DMS79 (cell line): ENCODE measurements at regions not wholly inside any gene's neighbourhood (a gene's known extent, or its start where the extent isn't known, plus 50 kb on each side); places are given as distances from the start of the nearest gene placed in this dataset.
A peak's percentile ranks its signal among the peaks of the same experiment; 100 is the strongest.
"Not testable (repeated sequence)": the region's sequence is repeated elsewhere in the genome, so short reads cannot be mapped to it uniquely, and the experiment has no call there.

Experiments
- DNase-seq: peaks from one replicate; lab custom pipeline; 2025; lab: John Stamatoyannopoulos, UW

DNA sequence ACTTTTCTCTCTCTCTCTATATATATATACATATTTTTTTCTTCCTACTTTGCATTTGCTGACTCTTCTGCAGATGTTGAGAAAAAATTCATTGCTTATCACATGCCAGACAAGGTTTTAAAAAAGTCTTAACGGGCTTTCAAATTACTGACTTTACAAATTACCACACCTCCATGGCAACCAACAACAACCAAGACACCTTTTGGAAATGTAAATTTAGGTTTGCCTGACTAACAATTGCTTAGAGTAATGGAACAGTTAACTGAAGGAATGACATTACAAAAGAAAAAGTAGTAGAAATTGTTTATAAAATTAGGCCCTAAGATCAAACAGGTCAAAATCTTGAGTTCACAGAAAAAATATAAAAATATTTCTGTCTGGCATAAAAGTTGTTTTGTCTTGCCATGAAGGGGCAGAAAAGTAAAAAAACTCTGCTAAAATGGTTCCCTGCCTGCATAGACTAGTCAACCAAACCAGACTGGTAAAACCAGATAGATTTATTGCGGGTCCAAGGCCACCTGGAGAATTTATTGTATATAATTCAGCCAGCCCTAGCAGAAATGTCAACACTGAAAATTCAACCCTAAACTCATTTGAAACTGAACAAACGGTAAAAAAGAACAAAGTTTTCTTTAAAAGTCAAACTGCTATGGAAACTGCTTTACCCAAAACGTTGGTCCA, 92.8 kb upstream of the FRMD1 start:
- DNase-seq, result no peak

GRCh38 chr6:168170841-168171601, 92.0 kb upstream of the FRMD1 start:
- DNase-seq, result no peak

- no peak for DNase-seq
Observed at GRCh38 chr6:168169624-168170023, 90.6 kb upstream of the FRMD1 start.

DNA sequence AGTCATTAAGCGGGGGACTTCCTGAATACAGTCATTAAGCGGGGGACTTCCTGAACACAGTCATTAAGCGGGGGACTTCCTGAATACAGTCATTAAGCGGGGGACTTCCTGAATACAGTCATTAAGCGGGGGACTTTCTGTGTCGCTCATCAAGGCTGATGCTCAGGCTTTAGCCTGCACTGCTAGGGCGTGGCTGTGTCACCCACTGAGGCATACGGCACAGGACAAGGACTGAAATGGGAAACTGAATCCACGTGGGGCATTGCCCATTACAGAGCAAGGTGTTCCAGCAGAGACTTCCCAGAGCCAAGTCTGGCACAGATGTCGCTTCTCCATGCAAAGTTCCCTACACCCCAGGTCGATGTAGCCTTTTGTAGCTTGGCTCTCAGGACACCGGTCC, 89.9 kb upstream of the FRMD1 start:
- not testable (repeated sequence) for DNase-seq

- not testable (repeated sequence) for DNase-seq
Observed at GRCh38 chr6:168168330-168168729, 89.3 kb upstream of the FRMD1 start.

DNA sequence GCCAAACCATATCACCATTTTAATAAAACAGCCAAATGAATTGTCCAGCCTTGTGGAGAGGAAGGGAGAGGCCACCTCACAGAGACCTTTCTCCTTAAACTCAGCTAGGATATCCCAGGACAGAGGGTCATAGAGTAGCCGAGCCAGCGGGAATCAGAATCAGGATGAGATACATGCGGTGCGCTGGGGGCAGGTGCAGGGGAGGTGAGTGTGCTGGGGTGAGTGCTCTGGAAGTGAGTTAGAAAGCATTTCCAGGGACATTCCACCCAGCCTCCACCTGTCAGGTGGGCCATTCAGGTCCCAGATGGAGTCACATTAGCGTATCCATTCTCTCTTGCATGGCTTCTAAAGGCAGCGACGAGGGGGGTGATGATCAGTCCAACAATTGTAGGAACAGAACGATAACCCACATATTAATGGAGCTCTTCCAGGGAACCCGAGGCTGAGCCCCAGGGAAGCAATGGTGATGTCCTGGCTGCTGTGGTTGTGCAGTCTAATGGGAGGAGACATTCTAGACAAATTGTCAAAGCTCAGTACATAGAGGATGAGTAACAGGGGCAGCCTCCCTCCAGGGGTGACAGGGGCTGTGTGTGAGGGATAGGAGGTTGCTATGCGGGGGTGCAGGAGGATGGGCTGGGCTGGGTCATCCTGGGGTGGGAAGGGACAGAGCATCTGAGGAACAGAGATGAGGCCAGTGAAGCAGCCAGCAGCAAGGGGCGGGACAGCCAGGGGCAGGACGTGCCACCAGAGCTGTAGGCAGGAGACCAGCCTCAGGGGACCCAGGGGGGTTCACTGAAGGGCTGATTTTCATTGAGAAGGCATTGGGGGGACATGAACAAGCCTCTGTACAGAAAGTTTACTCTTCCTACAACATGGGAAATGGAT, 88.7 kb upstream of the FRMD1 start:
- DNase-seq, result no peak

DNA sequence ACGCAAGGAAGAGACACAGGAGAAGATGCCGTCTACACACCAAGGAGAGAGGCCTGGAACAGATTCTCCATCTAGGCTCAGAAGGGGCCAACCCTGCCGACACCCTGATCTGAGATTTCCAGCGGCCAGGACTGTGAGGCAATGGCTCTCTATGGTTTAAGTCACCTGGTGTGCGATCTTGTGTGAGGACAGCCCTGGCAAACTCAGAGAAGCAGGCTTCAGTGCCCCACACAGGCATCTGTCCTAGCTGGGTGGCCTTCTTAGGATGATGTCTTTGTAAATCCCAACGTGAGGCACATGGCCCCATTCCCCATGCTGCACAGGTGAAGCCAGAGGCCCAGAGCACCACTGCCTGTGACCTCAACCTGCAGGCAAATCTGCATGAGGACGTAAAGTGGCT, 87.6 kb upstream of the FRMD1 start:
- no peak for DNase-seq

DNA sequence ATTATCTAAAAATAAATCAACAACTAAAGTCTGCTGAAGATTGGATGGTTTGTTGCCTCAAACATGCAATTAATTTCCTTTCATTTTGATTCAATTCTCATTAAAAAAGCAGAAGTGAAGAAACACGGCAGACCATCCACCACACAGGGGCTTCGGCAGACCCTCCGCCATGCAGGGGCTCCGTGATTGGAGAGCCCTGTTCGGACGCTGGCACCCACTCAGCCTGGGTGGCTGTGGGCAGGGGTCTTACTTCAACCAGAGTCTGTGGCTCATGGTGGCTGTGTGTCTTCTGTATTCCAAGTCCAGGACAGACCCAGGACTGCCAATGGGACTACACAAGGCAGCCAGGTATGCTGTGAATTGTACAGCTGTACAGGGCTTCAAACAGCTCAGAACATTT, 86.9 kb upstream of the FRMD1 start:
- DNase-seq, result no peak

DNA sequence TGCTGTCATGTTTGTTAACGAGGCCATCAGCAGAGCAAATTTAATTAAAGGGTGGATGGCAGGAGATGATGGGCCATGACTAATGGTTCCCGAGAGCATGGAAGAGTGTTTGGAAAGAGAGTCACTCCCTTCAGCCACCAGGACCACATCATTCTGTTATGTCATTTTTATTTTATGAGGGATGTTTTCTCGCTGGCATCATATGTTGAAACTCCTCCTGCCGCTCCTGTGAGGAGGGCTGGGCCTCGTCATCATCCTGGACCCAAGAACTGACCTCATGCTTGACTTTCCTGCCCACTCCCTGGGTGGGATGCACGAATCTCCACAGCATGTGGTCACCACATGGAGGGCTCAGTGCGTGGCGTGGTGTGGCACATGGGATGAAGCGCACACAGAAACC, 86.4 kb upstream of the FRMD1 start:
- no peak for DNase-seq

- no peak for DNase-seq
Observed at GRCh38 chr6:168164462-168165061, 85.5 kb upstream of the FRMD1 start.

GRCh38 chr6:168163096-168163731, 84.2 kb upstream of the FRMD1 start:
- no peak for DNase-seq

DNA sequence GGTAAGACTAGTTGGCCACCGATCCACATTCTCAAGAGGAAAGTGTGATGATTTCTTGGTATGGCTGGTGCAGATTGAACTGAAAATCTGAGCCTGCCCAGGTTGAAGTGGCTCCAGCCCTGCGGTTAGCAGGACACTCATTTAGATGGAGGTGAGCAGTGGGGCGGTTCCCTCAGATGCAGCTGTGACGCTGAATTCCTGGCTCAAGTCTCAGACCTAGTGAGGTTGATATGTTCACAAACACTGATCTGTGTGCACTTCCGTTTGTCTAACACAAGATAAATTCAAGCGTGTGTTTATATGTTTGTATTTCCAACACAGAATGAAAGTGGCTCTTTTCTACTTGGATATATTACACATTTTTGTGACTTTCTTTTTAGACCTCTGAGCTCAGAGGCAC, 83.4 kb upstream of the FRMD1 start:
- DNase-seq, result peak; percentile 4

- no peak for DNase-seq
Observed at GRCh38 chr6:168161371-168161750, 82.3 kb upstream of the FRMD1 start.

GRCh38 chr6:168160506-168161370, 81.7 kb upstream of the FRMD1 start:
- no peak for DNase-seq

DNA sequence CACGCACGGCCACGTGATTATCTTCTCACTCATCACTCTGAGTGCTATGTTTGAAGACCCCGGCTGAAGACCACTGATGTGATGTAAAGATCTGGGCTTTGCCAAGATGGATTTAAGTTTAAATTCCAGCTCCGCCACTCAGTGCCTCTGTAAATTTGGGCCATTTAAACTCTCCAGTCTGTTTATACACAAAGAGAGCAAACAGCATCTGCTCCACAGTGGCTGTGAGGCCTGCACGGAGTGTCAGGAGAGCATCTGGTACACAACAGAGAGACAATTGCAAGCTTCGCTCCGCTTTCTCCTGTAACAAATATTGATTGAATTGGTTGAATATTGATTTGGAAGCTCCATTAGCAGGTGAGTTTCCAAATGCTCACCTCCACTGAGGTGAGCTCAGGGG, 80.5 kb upstream of the FRMD1 start:
- DNase-seq, result no peak

DNA sequence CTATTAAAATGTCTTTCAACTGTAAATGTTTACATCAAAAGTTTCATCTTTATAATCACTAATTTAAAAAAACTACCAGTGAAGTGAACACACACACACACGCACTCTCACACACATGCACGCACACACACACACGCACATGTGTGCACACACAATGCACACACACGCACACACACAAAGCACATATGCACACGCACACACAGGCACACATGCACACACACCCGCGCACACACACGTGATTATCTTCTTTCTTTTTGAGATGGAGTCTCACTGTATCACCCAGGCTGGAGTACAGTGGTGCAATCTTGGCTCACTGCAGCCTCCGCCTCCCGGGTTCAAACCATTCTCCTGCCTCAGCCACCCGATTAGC, 80.0 kb upstream of the FRMD1 start:
- no peak for DNase-seq

- peak; percentile 83 for DNase-seq
Observed at GRCh38 chr6:168158213-168158979, 79.4 kb upstream of the FRMD1 start.

GRCh38 chr6:168157272-168158212, 78.5 kb upstream of the FRMD1 start:
- peak; percentile 23 for DNase-seq

GRCh38 chr6:168156742-168157265, 77.8 kb upstream of the FRMD1 start:
- DNase-seq, result no peak
